H9 (cell line): ENCODE measurements at regions not wholly inside any gene's neighbourhood (a gene's known extent, or its start where the extent isn't known, plus 50 kb on each side); places are given as distances from the start of the nearest gene placed in this dataset.

Experiments
- DNase-seq: peaks from one replicate; pipeline ENCODE4 v3.0.0-alpha.2; 2017
- H2AFZ ChIP-seq: one replicate; pipeline ENCODE4 v1.6.1; 2013; ENCODE audit warnings: mild to moderate bottlenecking, low read length, control low read depth, moderate library complexity
- H2AK5ac ChIP-seq: 2 replicates; pipeline ENCODE4 v1.6.1; 2013; ENCODE audit warnings: low read length, control low read depth, mixed read lengths; ENCODE audit not compliant: insufficient read length
- H2BK120ac ChIP-seq: one replicate; pipeline ENCODE4 v1.6.1; 2013; ENCODE audit warnings: low read depth, mild to moderate bottlenecking, low read length, control low read depth, inconsistent platforms; ENCODE audit not compliant: poor library complexity, severe bottlenecking
- H2BK12ac ChIP-seq: 2 replicates; pipeline ENCODE4 v1.6.1; 2013; ENCODE audit warnings: low read length, control low read depth, mixed read lengths, low read depth; ENCODE audit not compliant: insufficient read length
- H2BK15ac ChIP-seq: 2 replicates; pipeline ENCODE4 v1.6.1; 2013; ENCODE audit warnings: low read depth, low read length, control low read depth
- H2BK20ac ChIP-seq: one replicate; pipeline ENCODE4 v1.6.1; 2013; ENCODE audit warnings: low read depth, mild to moderate bottlenecking, low read length, control low read depth, inconsistent platforms; ENCODE audit not compliant: poor library complexity, severe bottlenecking
- H2BK5ac ChIP-seq: 2 replicates; pipeline ENCODE4 v1.6.1; 2013; ENCODE audit warnings: low read length, control low read depth, mixed read lengths; ENCODE audit not compliant: insufficient read length
- H3K14ac ChIP-seq: 2 replicates; pipeline ENCODE4 v1.6.1; 2013; ENCODE audit warnings: low read length, control low read depth; ENCODE audit not compliant: insufficient read depth
- H3K18ac ChIP-seq: 2 replicates; pipeline ENCODE4 v1.6.1; 2013; ENCODE audit warnings: low read depth, mild to moderate bottlenecking, mixed read lengths, low read length, control low read depth; ENCODE audit not compliant: insufficient read length
- H3K23ac ChIP-seq: 2 replicates; pipeline ENCODE4 v1.6.1; 2013; ENCODE audit warnings: low read length, control low read depth, mixed read lengths, low read depth; ENCODE audit not compliant: insufficient read length
- H3K23me2 ChIP-seq: 2 replicates; pipeline ENCODE4 v1.6.1; 2013; ENCODE audit warnings: low read depth, mild to moderate bottlenecking, mixed read lengths, low read length, control low read depth; ENCODE audit not compliant: insufficient read length, poor library complexity, severe bottlenecking
- H3K27ac ChIP-seq: 2 replicates; pipeline ENCODE4 v1.5.1; 2013; ENCODE audit warnings: low read length, control low read depth, mixed read lengths, low read depth; ENCODE audit not compliant: insufficient read length
- H3K27me3 ChIP-seq: 2 replicates; pipeline ENCODE4 v1.6.1; 2013; ENCODE audit warnings: low read length, control low read depth, inconsistent platforms; ENCODE audit not compliant: insufficient read depth
- H3K4ac ChIP-seq: 2 replicates; pipeline ENCODE4 v1.6.1; 2013; ENCODE audit warnings: low read depth, mild to moderate bottlenecking, control low read depth, inconsistent platforms, low read length, moderate library complexity
- H3K4me1 ChIP-seq: 2 replicates; pipeline ENCODE4 v1.6.1; 2013; ENCODE audit warnings: low read length, control low read depth, inconsistent platforms; ENCODE audit not compliant: insufficient read depth
- H3K4me2 ChIP-seq: 2 replicates; pipeline ENCODE4 v1.6.1; 2013; ENCODE audit warnings: low read length, control low read depth, mixed read lengths; ENCODE audit not compliant: insufficient read length, insufficient read depth
- H3K56ac ChIP-seq: 2 replicates; pipeline ENCODE4 v1.6.1; 2013; ENCODE audit warnings: low read depth, mild to moderate bottlenecking, mixed read lengths, low read length, control low read depth; ENCODE audit not compliant: insufficient read length
- H3K79me1 ChIP-seq: 2 replicates; pipeline ENCODE4 v1.6.1; 2013; ENCODE audit warnings: low read depth, mild to moderate bottlenecking, moderate library complexity, low read length, control low read depth, inconsistent platforms; ENCODE audit not compliant: insufficient read depth, poor library complexity, severe bottlenecking
- H3K79me2 ChIP-seq: 2 replicates; pipeline ENCODE4 v1.6.1; 2013; ENCODE audit warnings: low read length, control low read depth, inconsistent platforms; ENCODE audit not compliant: insufficient read depth
- H3K9ac ChIP-seq: 2 replicates; pipeline ENCODE4 v1.6.1; 2013; ENCODE audit warnings: low read length, control low read depth, mixed read lengths; ENCODE audit not compliant: insufficient read length; ENCODE audit errors: extremely low read depth
- H3K9me3 ChIP-seq: one replicate; pipeline ENCODE4 v1.6.1; 2013; ENCODE audit warnings: low read depth, low read length, inconsistent platforms; ENCODE audit not compliant: control insufficient read depth
- H3T11ph ChIP-seq: one replicate; pipeline ENCODE4 v1.6.1; 2013; ENCODE audit warnings: mild to moderate bottlenecking, low read length, control low read depth, inconsistent platforms
- H4K20me1 ChIP-seq: one replicate; pipeline ENCODE4 v1.6.1; 2013; ENCODE audit not compliant: control insufficient read depth, insufficient read length, insufficient read depth
- H4K5ac ChIP-seq: 2 replicates; pipeline ENCODE4 v1.6.1; 2013; ENCODE audit warnings: low read depth, mild to moderate bottlenecking, mixed read lengths, low read length, control low read depth; ENCODE audit not compliant: insufficient read length
- H4K8ac ChIP-seq: replicated peaks from 2 replicates; pipeline ENCODE4 v1.6.1; 2013; ENCODE audit warnings: low read length, control low read depth, mixed read lengths, low read depth; ENCODE audit not compliant: insufficient read length
- H4K91ac ChIP-seq: 2 replicates; pipeline ENCODE4 v1.6.1; 2013; ENCODE audit warnings: low read depth, mild to moderate bottlenecking, moderate library complexity, mixed read lengths, low read length, control low read depth; ENCODE audit not compliant: insufficient read length
- H3K27ac Mint-ChIP-seq, 3 experiments: 2 replicates in 2 of 3; 3 replicates in 1 of 3; pipeline ENCODE4 v1.8.0; 2020 to 2021; ENCODE audit warnings: mixed read lengths in 3 of 3, mild to moderate bottlenecking in 1 of 3, moderate library complexity in 1 of 3
- H3K27me3 Mint-ChIP-seq: 2 replicates; pipeline ENCODE4 v1.8.0; 2021; ENCODE audit warnings: low read depth, mild to moderate bottlenecking, moderate library complexity, mixed read lengths
- H3K36me3 Mint-ChIP-seq, 3 experiments: 2 replicates in 2 of 3; 3 replicates in 1 of 3; pipeline ENCODE4 v1.8.0; 2020 to 2021; ENCODE audit warnings: low read depth in 3 of 3, mixed read lengths in 3 of 3; ENCODE audit not compliant: insufficient read depth in 1 of 3
- H3K4me1 Mint-ChIP-seq, 2 experiments: 2 replicates each; pipeline ENCODE4 v1.8.0; 2020; ENCODE audit warnings: mixed read lengths in 2 of 2
- H3K4me3 Mint-ChIP-seq, 2 experiments: 2 replicates in 1 of 2; 3 replicates in 1 of 2; pipeline ENCODE4 v1.8.0; 2020 to 2021; ENCODE audit warnings: mild to moderate bottlenecking in 2 of 2, mixed read lengths in 2 of 2, moderate library complexity in 1 of 2
- H3K9me3 Mint-ChIP-seq, 2 experiments: 2 replicates in 1 of 2; 3 replicates in 1 of 2; pipeline ENCODE4 v1.8.0; 2020; ENCODE audit warnings: mild to moderate bottlenecking in 2 of 2, mixed read lengths in 2 of 2, moderate library complexity in 1 of 2
- CTCF ChIP-seq: fragments of 200-600 bp; sonication (generic); conservative IDR thresholded peaks from 3 replicates; pipeline ENCODE4 v1.8.0; 2021; ENCODE audit warnings: antibody characterized with exemption, mild to moderate bottlenecking
- WGBS: extraction: QIAGEN DNeasy Blood & Tissue Kit; methylation state at CpG from one replicate; pipeline ENCODE4 v1.1.7; 2013; ENCODE audit warnings: missing lambda C conversion rate, low lambda C conversion rate, mixed read lengths; ENCODE audit not compliant: insufficient read length; ENCODE audit errors: extremely low coverage; 5-methylcytosine and 5-hydroxymethylcytosine counted together

- H3K27me3 ChIP-seq: no peaks in the 10 kb centered on the region
- no peak overlapping the region for H2BK15ac ChIP-seq
- H3K4me2 ChIP-seq: no peak overlapping the region
- H3K27me3 Mint-ChIP-seq: no peaks in the 10 kb centered on the region
- H3K9me3 ChIP-seq: no peaks in the 10 kb centered on the region
- H3K4ac ChIP-seq: no peak overlapping the region
- no peaks in the 10 kb centered on the region for H3K79me1 ChIP-seq
- H3T11ph ChIP-seq: no peak overlapping the region
- H2BK5ac ChIP-seq: no peak overlapping the region
- peaks cover 2 to 5% of the 10 kb centered on the region in 2 experiments for H3K4me1 Mint-ChIP-seq
- H3K9me3 Mint-ChIP-seq: peaks cover 3 to 9% of the 10 kb centered on the region in 2 experiments; a peak in 2 of 5 replicates
- H3K14ac ChIP-seq: no peak overlapping the region
- H4K8ac ChIP-seq: no peak overlapping the region
- TF ChIP-seq CTCF: no peak
- no peak overlapping the region for H3K4me3 Mint-ChIP-seq
- no peak overlapping the region for H2AK5ac ChIP-seq
- H2BK12ac ChIP-seq: no peak overlapping the region
- no peaks in the 10 kb centered on the region for H3K79me2 ChIP-seq
- H3K27ac Mint-ChIP-seq: no peak overlapping the region
- no peak overlapping the region for H3K9ac ChIP-seq
- H3K23ac ChIP-seq: no peak overlapping the region
- no peak overlapping the region for H2BK120ac ChIP-seq
- no peaks in the 10 kb centered on the region for H3K4me1 ChIP-seq
- no peak overlapping the region for H3K18ac ChIP-seq
- WGBS: no CpG with 5 or more reads among the region's 3 CpGs
- H4K5ac ChIP-seq: no peak overlapping the region
- H3K56ac ChIP-seq: no peak overlapping the region
- H4K91ac ChIP-seq: no peak overlapping the region
- H3K27ac ChIP-seq: no peak overlapping the region
- no peak overlapping the region for H2AFZ ChIP-seq
- no peak overlapping the region for H2BK20ac ChIP-seq
- no peaks in the 10 kb centered on the region for H4K20me1 ChIP-seq
- no peaks in the 10 kb centered on the region for H3K23me2 ChIP-seq
- H3K36me3 Mint-ChIP-seq: peaks cover 0 to 10% (median 5%) of the 10 kb centered on the region in 3 experiments; a peak in 5 of 7 replicates
- DNase-seq: no peak
Observed at GRCh38 chr16:52227851-52228250, 319.1 kb downstream of the TOX3 start.
